Effector CD4-positive, alpha-beta T cell (primary cell): ENCODE measurements at regions not wholly inside any gene's neighbourhood (a gene's known extent, or its start where the extent isn't known, plus 50 kb on each side); places are given as distances from the start of the nearest gene placed in this dataset.

ENCODE experiments used
- DNase-seq: peaks from one replicate; pipeline ENCODE4 v3.0.0-alpha.2; 2020

- DNase-seq, result no peak
Measured at GRCh38 chr10:129274748-129275474, 192.1 kb upstream of the MGMT start.

DNA sequence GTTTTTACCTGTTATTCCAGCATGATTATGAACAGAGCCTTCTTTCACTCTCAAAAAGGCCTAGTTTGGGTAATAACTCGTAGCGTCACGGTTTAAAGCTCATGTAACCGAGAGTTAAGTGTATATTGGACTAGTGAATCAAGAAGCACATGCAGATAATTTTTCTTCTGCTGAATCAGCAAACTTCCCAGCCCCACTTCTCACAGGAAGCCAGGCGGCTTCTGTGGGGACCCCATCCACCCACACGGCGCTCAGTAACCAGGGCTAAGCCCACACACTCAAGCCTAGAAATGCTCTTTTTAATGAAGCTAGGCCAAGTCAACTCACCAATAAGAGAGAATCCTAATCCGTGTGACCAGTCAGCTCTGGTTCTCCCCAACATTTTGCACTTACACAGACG lies 191.2 kb upstream of the MGMT start:
- DNase-seq, result no peak

DNA sequence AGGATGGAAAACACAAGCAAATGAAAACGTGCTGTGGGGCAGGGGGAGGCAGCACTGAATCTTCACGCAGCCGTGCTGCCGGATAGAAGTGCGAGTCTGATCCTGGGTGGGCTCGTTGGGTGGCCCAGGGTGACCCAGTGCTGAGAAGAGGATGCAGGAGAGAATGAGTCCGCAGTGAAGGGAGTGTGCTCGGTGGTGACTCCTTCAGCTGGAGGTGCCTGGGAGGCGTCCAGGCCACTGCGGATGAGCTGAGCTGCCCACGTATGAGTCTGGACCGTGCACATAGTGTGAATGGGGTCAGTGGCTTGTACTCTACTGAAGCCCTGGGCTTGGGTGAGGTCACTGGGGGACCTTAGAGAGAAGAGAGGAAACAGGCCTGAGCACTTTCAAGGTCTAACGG lies 190.0 kb upstream of the MGMT start:
- no peak for DNase-seq

DNA sequence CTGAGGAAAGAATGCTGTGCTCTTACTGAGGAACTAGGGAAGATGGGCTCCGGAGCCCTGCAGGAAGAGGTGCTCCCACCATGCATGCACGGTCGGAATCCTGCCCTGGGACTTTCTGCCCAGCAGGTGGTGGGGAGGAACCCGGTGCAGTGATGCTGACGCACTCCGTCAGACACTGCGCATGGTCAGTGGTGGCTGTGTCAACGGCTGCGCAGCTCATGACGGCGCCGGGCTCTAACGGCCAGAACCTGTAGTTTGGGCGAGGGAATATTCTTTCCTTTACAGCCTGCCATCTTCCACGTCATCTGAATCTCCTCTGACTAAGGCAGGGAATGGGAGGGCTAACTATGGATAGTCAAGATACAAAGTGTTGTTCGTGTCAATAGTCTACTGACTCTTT lies 189.2 kb upstream of the MGMT start:
- no peak for DNase-seq

DNA sequence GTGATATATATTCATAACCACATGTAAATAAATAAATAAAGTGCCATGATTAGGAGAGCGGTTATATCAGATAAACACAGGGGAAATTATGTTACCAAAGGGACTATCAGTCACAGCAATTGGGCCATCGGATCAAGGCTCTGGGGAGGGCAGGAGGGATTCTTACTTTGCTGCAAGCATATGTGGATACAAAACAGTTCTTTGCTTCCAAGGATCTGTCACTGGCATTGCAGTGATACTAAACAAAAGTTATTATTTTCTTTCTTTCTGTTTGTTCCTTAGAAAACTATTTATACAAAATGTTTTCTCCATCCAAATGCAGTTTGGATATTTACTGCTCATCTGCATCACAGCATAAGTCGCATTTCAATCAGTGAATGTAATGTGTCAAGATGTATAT lies 188.4 kb upstream of the MGMT start:
- DNase-seq, result no peak

GRCh38 chr10:129279446-129280154 lies 187.4 kb upstream of the MGMT start:
- DNase-seq, result no peak

- DNase-seq, result no peak
Measured at GRCh38 chr10:129280155-129280502, 186.9 kb upstream of the MGMT start.

DNA sequence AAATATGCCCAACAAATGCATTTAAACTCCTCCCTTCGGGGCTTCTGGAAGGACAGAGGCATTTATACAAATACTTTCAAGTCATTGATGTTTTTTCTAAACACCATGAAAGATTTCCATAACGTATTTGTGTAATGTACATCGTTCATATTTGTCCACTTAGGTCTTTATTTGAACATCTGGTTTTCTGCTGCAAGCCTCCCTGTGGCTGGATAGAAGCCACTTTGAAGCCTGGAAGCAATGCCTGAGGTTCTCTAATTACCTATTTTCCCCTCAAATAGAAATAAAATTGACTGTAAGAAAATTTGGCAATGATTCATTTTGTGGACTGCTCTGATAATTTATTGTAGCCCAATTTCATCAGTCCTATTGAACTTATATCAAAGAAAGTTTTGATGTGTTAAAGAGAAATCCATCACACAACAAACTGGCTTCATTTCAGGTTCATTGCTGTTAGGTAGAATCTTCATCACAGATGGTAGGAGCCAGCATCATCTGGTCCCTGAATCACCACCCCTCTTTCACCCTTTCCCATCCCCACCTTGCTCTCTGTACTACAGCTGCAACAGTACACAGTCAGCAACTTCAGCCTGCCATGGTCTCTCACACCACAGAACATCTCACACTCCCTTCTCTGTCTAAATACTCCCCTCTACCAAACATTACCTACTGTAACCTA lies 186.0 kb upstream of the MGMT start:
- DNase-seq, result no peak

GRCh38 chr10:129285459-129285858 lies 181.6 kb upstream of the MGMT start:
- no peak for DNase-seq

DNA sequence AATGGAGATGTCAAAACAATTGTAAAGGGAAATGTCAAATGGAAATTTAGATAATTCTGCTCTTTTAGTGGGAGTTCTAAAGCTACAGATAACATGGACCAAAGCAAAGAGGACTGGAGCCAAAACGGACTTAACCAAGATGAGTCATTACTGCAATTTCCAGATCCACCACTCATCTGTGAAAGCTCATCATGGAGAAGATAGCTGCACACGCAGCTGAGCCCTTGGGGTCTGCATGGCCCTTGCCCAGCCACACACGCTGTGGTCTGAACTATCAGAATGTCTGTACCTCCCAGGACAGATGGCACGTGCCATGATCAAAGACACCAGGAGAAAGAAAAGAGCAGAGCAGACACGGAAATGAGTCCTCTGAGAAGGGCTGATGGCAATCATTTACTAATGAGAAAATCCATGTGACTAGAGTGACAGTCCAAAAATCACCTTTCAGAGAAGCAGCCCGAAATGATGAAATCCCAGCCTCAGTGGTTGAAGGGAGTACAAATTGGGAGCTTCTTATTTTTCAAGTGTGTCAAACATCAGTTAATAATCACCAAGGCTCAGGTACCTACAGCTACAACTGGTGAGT lies 177.9 kb upstream of the MGMT start:
- no peak for DNase-seq

DNA sequence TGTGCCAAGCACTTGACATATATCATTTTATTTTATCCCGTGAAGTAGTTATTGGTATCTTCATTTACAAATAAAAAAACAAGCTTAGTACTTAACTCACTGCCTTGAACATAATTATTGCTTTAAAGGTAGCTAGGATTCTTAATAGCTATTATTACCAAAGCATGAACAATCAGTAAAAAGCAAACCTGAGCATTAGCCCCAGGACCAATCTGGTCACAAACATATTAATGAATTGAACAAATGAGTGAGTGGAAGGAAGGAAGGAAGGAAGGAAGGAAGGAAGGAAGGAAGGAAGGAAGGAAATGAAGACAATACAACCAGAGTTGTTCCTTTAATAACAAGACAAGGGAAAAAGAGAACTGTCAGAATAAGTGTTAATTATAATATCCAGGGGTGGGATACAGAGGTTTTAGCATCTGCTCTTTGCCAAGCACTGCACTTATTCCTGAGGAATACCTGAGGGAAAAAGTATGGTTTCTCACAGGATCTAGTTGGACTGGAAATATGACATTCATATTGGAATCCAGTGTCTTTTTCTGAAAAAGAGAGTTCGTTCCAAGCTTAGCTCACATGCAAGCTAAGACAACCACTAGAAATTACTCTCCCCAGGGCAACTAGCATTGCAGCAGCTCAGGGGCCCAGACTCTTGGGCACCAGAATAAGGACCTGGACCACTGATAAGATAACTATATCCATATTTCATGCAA lies 172.9 kb upstream of the MGMT start:
- DNase-seq, result no peak

DNA sequence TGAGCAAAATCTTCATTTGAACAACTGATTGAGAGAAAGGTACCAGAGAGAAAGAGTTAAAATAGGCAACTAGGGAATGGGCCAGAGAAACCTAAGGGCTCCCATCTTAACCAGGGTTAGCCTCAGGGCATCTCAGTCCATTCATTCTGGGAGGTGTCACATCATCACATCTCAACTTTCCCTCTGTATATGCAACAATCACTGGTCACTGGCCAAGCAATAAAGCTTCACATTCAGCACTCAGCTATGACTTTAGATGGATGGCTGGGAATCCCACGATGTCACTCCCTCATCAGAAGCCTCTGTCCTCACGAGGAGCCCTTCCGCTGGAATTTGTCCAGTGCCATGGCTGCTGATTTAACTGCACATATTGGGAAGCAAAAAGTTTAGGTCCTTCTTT lies 172.1 kb upstream of the MGMT start:
- no peak for DNase-seq

- no peak for DNase-seq
Measured at GRCh38 chr10:129305046-129305445, 162.0 kb upstream of the MGMT start.

DNA sequence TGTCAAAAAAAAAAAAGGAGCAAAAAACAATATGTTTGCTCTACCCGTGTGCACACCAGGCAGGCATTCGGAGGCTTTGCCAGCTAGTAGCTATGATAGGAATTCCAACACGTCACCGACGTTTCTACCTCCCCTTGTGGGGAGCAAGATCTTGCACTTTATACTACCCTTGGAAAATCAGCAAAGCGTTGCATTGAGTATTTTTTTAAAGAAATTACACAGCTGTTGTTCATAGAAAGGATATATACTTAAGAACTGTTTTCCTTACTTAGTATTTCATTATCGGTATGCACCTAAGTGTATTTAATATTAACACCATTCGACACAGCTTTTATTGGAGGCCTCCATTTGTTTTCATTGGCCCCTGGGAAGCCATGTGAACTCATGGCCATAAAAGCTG lies 159.9 kb upstream of the MGMT start:
- no peak for DNase-seq

DNA sequence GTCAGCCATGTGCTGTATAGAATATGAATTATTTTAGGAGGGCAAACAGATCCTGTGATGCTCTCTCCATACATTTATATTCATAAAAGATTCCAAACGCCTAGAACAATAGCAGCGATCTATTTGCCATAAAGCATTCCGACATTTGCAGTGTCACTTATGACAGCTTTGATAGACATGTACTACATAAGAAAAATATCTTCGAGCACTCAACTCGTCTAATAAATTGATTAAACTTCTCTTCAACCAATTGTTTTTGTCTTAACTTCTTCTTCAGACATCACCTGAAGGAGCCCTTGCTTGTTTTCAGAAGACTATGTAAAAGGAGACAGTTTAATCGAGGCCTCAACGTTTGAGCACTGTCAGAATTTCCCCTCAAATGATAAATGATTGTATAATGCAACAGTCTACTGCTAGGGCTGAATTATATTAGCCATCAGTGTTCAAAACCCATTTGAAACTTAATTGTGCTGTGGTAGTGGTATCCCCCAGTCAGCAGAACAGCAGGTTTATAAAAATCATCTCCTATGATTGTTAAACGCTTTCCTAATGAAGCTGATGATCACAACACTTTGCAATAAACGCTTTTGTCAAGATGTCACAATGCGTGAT lies 158.0 kb upstream of the MGMT start:
- DNase-seq, result no peak

GRCh38 chr10:129309565-129309964 lies 157.5 kb upstream of the MGMT start:
- no peak for DNase-seq

- no peak for DNase-seq
Measured at GRCh38 chr10:129310881-129311280, 156.2 kb upstream of the MGMT start.

DNA sequence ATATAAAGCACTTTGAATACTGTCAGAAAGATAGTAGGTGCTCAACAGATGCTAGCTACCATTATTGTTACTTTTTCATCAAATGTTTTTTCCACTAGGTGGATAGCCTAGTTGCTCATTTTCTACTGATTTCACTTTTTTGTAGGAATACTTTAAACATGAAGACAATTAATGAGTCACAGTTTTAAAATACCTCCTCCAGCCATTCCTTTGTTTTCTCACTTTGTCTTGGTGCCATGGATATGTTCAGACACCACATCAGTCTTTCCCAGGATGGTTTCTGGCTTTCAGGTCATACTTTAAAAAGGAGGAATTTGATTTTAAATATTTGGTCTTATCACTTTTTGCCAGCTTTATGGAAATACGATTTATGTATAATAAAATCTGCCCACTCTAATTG lies 147.1 kb upstream of the MGMT start:
- DNase-seq, result no peak

DNA sequence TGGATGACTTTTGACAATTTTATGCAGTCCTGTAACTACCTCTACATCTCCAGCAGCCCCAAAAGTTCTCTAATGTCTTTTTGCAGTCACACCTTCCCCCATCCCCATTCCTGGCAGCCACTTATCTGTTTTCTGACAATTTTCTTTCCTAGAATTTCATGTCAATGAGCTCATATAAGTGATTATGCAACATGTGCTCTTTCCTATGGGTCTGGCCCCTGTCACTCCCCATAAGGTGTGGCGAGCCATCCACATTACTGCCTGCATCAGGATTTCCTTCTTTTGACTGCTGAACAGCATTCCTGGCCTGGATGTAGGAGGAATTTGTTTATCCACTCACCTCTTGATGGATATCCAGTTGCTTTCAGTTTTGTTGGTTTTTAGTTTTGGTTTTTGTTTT lies 146.7 kb upstream of the MGMT start:
- DNase-seq, result no peak

GRCh38 chr10:129321727-129322126 lies 145.3 kb upstream of the MGMT start:
- no peak for DNase-seq

- DNase-seq, result no peak
Measured at GRCh38 chr10:129322933-129323820, 143.9 kb upstream of the MGMT start.

GRCh38 chr10:129323879-129324278 lies 143.2 kb upstream of the MGMT start:
- DNase-seq, result no peak
